A549 (cell line): ENCODE measurements at regions not wholly inside any gene's neighbourhood (a gene's known extent, or its start where the extent isn't known, plus 50 kb on each side); places are given as distances from the start of the nearest gene placed in this dataset.

Experiments used
- BCL3 ChIP-seq: fragments of >200 bp; sonication (Bioruptor Twin); formaldehyde crosslinking; IDR thresholded peaks from 3 replicates; pipeline ENCODE4 v1.6.1; 2016
- BHLHE40 ChIP-seq: IDR thresholded peaks from 2 replicates; pipeline ENCODE4 v1.6.1; 2012; ENCODE audit warnings: low read depth, low read length, inconsistent platforms
- CTCF ChIP-seq: fragments of >200 bp; sonication (Bioruptor Twin); formaldehyde crosslinking; IDR thresholded peaks from 3 replicates; pipeline ENCODE4 v1.5.1; 2016
- EP300 ChIP-seq, 2 experiments: fragments of >200 bp; sonication (Bioruptor Twin); formaldehyde crosslinking; IDR thresholded peaks; 2 replicates in 1 of 2; 3 replicates in 1 of 2; pipeline ENCODE4 v1.6.1; 2016 to 2017
- MAZ ChIP-seq: fragments of 150-350 bp; IDR thresholded peaks from 2 replicates; pipeline ENCODE4 v1.6.1; 2014; ENCODE audit warnings: antibody characterized with exemption, low read depth, low read length, borderline replicate concordance
- TP53 ChIP-seq: fragments of 250-450 bp; sonication (Bioruptor Pico); IDR thresholded peaks from 2 replicates; pipeline ENCODE4 v1.5.0; 2021; ENCODE audit warnings: mild to moderate bottlenecking, moderate library complexity
- USF2 ChIP-seq: fragments of 450-650 bp; IDR thresholded peaks from 2 replicates; pipeline ENCODE4 v1.6.1; 2014; ENCODE audit warnings: antibody characterized with exemption

- TF ChIP-seq CTCF: no peak
- TF ChIP-seq MAZ: no peak
- TF ChIP-seq TP53 (CRISPR knock-in tag): no peak
- no peak for TF ChIP-seq BCL3
- TF ChIP-seq USF2: no peak
- TF ChIP-seq EP300 (IDR thresholded peaks at IDR 0.05): no peak
- no peak for TF ChIP-seq BHLHE40
Observed at GRCh38 chr7:35411331-35411730, 157.4 kb upstream of the TBX20 start.
